ENCODE measurements at regions not wholly inside any gene's neighbourhood (a gene's known extent, or its start where the extent isn't known, plus 50 kb on each side); places are given as distances from the start of the nearest gene placed in this dataset.
A peak's percentile ranks its signal among the peaks of the same experiment; 100 is the strongest.
"Not testable (repeated sequence)": the region's sequence is repeated elsewhere in the genome, so short reads cannot be mapped to it uniquely, and the experiment has no call there.

DNA sequence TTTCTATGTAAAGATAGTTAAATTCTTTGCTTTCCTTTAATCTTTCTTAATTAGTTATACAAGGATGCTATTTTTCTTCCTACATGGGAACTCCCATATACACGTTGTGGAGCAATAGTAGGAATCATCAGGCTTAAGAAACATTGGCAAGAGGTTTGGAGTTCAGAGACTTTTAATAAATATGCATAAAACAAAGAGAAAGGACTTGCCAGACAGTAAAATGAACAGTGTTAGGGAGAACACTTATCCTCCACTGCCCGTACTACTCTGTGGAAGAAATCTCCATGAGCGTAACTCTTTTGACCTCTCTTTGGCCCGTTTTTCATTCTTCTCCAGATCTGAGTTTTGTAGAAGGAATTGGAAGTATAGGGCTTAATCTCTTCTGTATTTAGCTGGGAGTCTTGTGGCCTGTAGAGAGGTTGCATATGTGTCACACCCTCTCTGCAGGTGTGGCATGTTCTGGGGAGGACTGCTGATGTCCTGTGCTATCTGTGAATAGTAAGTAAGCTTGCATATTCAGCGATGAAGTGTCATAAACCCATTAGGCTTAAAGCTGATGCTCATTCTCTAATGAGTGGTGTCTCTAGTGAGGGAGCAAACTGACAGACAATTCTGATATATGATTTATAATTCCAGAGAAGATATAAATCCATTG, 455.4 kb upstream of the FAR2 start:
- no peak for DNase-seq

DNA sequence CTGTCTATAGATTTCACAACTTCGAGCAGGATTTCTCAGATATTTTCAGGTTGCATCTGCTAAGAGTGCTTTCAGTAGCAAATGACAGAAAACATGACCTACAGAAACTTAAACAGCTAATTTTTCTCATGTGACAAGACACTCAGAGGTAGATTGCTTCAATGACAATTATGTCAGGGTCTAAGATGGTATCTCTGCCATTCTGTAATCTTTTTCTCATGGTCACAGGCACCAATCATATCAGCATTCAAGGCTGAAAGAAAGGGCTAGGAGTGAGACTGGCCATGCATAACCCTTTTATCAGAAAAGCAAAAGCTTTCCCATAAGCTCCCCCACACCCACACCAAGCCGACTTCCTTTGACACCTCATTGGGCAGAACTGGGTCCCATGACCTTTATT, 450.5 kb upstream of the FAR2 start:
- no peak for DNase-seq

- DNase-seq, result no peak
Measured at GRCh38 chr12:28699029-28699428, 450.0 kb upstream of the FAR2 start.

DNA sequence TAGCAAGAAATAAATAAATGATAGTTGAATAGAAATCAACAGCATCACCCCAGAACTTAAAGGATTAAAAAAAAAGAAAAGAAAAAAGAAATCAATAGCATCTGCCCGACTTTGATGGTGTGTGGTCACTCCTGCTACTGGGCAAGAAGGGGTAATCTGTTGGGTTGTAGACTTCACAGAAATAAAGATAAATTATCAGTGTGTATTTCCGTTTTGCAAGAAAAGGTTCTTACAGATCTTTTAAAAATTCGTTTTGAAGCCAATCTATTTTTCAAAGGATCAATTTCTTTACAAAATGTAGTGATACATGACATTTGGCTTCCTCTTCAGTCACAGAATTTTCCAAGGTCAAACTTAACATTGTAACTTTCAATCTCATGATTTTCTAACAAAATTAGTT, 448.9 kb upstream of the FAR2 start:
- no peak for DNase-seq

- DNase-seq, result peak; percentile 2
Measured at GRCh38 chr12:28704477-28705169, 444.5 kb upstream of the FAR2 start.

- peak; percentile 25 for DNase-seq
Measured at GRCh38 chr12:28708918-28709371, 440.1 kb upstream of the FAR2 start.

DNA sequence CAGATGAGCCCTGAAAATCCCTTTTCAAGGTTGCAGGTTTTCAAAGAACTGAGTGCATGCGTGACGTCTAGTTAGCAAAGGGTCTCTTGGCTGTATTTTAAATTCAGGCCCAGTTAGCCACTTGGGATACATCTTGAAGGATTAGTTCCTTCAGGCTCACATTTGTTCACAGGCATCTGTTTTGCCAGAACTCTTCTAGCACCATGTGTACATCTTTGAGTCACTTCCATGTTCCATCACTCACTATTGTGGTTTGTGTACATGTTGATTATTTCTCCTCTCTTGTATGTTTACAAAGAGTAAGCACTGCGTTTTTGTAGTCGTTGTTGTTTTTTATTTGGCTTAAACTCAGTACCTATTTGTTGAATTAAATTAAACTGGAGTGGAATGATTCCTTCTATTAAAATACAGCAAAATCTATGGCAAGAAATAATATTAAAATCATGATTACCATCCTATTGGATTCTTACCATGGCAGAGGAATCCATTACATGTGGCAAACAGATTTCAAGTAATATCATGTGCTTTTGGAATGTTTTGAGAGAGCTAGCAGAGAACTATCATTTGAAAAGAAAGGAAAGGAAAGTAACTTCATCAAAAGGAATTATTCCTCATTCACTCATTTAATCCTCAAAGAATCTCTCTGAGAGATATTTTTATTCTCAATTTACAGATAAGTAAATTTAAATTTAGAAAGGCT, 438.9 kb upstream of the FAR2 start:
- peak; percentile 68 for DNase-seq

- peak; percentile 90 for DNase-seq
Measured at GRCh38 chr12:28710882-28711281, 438.2 kb upstream of the FAR2 start.

GRCh38 chr12:28711421-28711820, 437.7 kb upstream of the FAR2 start:
- no peak for DNase-seq

GRCh38 chr12:28742791-28743190, 406.3 kb upstream of the FAR2 start:
- no peak for DNase-seq

DNA sequence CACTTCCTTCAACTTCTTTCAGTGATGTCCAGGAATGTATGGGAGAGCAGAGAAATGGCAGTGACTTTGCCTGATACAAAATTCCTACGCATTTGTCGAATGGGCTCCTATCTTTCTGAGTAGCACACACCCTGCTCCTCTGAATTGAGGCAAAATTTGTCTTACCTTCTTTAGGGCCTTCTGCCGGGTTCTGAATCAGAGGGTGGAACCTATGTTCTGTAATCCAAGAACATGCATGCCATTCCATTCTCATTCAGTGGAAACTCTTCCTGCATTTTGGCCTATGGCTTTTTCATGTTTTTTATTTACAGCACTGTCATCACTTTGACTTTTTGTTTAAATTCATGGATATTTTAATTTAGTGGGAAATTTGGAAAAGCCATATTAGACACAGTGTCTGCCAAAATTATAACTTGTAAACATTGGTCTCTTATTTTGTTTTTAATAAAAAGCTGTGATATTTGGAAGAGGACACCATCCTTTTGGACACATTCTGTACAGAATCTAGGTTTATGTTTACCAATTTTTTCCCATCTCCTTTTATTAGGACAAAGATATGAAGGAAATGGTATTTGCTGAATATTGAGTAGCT, 402.2 kb upstream of the FAR2 start:
- DNase-seq, result no peak

GRCh38 chr12:28750946-28751685, 398.0 kb upstream of the FAR2 start:
- DNase-seq, result no peak

GRCh38 chr12:28755027-28755426, 394.1 kb upstream of the FAR2 start:
- no peak for DNase-seq

DNA sequence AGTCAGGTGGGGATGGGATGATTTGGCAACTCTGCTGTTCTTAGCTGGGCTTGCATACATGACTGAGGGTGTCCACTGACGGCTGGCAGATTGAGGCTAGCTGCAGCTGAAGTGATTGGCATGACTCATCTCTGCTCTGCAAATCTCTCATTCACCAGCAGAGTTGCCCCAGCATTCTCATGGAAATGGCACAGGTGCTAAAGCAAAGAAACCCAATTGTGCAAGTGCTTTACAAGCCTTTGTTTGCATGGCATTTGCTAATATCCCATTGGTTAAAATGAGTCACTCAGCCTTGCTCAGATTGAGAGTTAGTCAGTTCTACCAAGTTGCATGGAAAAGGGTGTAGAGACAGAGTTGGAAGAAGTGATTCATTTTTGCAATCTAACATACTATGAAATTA, 389.7 kb upstream of the FAR2 start:
- DNase-seq, result peak; percentile 47

DNA sequence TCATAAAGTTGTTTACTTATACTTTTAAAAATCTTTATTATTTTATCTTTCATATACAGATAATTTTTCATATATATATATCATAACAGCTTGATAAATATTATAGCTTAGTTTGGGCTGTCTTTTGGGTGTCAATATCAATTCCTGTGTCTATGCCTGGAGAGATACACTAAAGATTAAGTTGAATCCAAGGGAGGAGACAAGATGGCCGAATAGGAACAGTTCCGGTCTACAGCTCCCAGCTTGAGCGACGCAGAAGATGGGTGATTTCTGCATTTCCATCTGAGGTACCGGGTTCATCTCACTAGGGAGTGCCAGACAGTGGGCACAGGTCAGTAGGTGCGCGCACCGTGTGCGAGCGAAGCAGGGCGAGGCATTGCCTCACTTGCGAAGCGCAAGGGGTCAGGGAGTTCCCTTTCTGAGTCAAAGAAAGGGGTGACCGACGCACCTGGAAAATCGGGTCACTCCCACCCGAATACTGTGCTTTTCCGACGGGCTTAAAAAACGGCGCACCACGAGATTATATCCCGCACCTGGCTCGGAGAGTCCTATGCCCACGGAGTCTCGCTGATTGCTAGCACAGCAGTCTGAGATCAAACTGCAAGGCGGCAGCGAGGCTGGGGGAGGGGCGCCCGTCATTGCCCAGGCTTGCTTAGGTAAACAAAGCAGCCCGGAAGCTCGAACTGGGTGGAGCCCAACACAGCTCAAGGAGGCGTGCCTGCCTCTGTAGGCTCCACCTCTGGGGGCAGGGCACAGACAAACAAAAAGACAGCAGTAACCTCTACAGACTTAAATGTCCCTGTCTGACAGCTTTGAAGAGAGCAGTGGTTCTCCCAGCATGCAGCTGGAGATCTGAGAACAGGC, 388.8 kb upstream of the FAR2 start:
- DNase-seq, result not testable (repeated sequence)

GRCh38 chr12:28761897-28762296, 387.2 kb upstream of the FAR2 start:
- not testable (repeated sequence) for DNase-seq

GRCh38 chr12:28766398-28766797, 382.7 kb upstream of the FAR2 start:
- no peak for DNase-seq

GRCh38 chr12:28767836-28768348, 381.2 kb upstream of the FAR2 start:
- peak; percentile 42 for DNase-seq

DNA sequence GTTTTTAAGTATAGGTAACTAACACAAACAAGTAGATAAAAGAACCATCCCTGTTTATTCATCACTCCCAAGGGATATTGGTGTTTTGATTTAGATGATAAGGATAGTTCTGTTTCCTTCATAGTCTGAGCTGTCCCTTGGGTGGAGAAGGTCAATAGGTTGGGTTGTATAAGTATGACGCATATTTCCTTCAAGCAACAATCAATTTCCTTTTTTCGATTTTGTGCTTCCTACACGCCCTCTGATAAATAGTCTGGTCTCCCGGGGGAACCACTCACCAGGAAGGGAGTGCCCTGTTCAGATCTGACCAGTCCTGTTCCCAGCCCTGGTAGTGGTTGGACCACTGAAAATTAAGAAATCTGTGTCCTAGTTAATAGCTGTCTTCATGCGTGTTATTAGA, 378.8 kb upstream of the FAR2 start:
- DNase-seq, result no peak

DNA sequence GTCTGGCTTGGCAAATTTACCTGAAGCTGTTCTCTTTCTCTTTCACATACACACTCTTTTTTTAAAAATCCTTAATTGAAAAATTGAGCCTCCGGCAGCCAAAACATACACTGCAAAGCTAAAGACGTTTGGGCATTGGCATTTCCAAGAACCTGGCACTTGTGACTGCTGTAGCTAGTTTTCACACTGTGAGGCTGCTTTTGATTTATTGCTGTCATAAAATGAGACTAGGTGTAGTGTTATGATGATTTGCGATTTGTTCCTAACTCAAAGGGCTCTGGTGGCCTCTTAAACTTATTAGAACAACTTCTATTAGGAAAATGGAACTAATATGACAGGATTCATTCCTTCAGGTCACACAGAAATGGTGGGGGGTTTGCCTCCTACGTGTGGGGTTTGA, 377.1 kb upstream of the FAR2 start:
- no peak for DNase-seq

GRCh38 chr12:28775556-28775955, 373.5 kb upstream of the FAR2 start:
- no peak for DNase-seq

DNA sequence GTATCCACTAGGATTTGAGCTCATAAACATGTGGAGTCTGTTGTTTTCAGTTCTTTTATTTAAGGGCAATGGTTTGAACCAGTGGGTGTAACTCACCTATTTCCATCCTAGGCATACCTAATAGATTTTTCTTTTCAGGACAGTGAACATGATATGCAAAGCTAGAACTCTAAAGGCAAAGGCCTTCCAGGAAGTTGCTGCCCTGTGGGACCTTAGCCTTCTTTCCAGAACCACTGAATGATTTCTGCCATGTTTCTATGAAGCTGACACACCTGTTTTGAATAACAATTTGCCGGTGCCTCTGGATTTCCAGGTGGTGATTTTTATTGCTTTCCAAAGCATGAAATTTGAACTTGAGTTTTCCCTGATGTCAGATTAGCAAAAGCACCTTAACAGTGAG, 372.9 kb upstream of the FAR2 start:
- DNase-seq, result no peak
